ENCODE measurements at regions not wholly inside any gene's neighbourhood (a gene's known extent, or its start where the extent isn't known, plus 50 kb on each side); places are given as distances from the start of the nearest gene placed in this dataset.

DNA sequence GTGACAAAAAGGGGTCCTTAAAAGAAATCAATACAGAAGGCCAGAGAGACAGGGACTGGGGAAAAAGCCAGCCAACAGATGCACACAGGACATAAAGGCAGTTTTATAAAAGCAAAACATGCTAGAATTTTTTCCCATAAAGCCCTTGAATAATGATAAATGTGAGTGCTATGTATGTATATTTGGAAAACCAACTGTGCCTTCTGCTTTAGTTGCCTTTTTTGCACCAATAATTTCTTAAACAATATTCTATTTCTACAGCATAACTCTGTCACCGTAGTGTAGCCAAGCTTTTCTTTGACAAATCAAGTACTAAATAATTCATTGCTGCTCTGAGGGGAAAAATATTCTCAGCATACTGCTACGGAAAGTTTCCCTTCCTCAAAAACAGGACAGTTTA lies 730.6 kb upstream of the NRSN1 start:
- no peak for TF ChIP-seq POLR2A (IDR thresholded peaks at IDR 0.05)
- TF ChIP-seq, protein P1, sequence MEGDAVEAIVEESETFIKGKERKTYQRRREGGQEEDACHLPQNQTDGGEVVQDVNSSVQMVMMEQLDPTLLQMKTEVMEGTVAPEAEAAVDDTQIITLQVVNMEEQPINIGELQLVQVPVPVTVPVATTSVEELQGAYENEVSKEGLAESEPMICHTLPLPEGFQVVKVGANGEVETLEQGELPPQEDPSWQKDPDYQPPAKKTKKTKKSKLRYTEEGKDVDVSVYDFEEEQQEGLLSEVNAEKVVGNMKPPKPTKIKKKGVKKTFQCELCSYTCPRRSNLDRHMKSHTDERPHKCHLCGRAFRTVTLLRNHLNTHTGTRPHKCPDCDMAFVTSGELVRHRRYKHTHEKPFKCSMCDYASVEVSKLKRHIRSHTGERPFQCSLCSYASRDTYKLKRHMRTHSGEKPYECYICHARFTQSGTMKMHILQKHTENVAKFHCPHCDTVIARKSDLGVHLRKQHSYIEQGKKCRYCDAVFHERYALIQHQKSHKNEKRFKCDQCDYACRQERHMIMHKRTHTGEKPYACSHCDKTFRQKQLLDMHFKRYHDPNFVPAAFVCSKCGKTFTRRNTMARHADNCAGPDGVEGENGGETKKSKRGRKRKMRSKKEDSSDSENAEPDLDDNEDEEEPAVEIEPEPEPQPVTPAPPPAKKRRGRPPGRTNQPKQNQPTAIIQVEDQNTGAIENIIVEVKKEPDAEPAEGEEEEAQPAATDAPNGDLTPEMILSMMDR (IDR thresholded peaks at IDR 0.05), result no peak

Measured in thyroid gland (tissue), 4 donors.